ENCODE measurements at regions not wholly inside any gene's neighbourhood (a gene's known extent, or its start where the extent isn't known, plus 50 kb on each side); places are given as distances from the start of the nearest gene placed in this dataset.

GRCh38 chr10:8410506-8410905 lies 356.0 kb downstream of the GATA3 start:
- no peak for TF ChIP-seq YY1 (IDR thresholded peaks at IDR 0.05; ENCODE audit: insufficient read depth, insufficient read length)
- no peak for TF ChIP-seq ZNF274 (IDR thresholded peaks at IDR 0.05; ENCODE audit: low read depth, low read length)
